SKM-1 treated with dmso at 0.1 percent for 144 hours (cell line): ENCODE measurements at regions not wholly inside any gene's neighbourhood (a gene's known extent, or its start where the extent isn't known, plus 50 kb on each side); places are given as distances from the start of the nearest gene placed in this dataset.
"Not testable (repeated sequence)": the region's sequence is repeated elsewhere in the genome, so short reads cannot be mapped to it uniquely, and the experiment has no call there.

Experiments used
- DNase-seq: peaks from one replicate; lab custom pipeline; 2025; ENCODE audit not compliant: unreplicated experiment; lab: John Stamatoyannopoulos, UW

GRCh38 chr2:63692002-63692606 lies 103.3 kb downstream of the MDH1 start:
- peak; percentile 24 for DNase-seq

- DNase-seq = no peak
These were observed 106.8 kb downstream of the MDH1 start for GRCh38 chr2:63695583-63695982.

DNA sequence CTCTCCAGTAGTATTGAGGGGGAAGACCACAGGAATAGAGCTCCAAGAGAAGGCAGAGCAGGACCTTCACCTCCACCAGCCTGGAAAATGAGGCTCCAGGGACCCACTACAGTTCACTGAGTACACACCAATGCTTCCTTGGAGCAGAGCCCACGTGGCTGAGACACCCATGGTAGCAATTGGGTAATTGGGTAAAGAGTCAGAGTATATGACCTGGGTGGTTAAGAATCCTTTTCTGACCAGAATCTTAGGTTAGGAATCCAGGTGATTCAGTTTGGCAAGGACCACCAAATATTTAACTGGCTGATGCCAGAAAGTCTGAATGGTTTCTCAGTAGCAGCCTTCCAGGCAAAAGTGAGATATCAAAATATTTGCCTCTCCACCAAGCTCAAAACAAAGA lies 107.7 kb downstream of the MDH1 start:
- no peak for DNase-seq

DNA sequence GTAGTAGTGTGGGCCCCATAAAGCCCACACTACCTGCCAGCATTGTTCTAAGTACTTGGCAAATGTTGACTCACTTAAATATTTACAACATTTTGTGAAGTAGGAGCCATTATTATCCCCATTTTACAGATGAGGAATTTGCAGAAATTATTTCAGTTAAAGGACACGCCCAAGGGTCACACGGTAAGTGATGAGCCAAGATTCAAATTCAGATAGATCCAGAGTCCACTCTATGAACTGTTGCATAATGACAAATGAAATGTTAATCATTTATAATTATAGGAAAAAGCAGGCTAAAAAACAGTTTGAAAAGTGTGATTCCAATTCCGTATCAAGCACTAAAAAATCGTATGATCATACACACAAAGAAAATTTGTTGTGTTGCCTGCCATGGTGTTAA lies 108.4 kb downstream of the MDH1 start:
- no peak for DNase-seq

GRCh38 chr2:63698786-63699548 lies 110.2 kb downstream of the MDH1 start:
- peak; percentile 24 for DNase-seq

DNA sequence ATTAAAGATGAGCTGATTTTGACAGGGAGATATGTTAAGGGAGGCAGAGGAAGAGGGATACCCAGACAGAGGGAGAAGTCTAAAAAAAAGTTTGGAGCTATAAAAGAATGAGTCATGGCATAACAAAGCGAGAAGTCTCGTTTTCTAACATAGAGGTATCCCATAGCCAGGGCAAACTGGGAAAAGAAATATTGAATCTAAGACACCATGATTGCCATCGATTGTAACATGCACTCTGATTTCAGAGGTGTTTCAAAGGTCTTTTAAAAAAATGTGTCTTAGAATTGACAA lies 110.7 kb downstream of the MDH1 start:
- no peak for DNase-seq

GRCh38 chr2:63700271-63700670 lies 111.5 kb downstream of the MDH1 start:
- no peak for DNase-seq

- DNase-seq = no peak
These were observed 112.6 kb downstream of the MDH1 start for GRCh38 chr2:63701406-63701805.

DNA sequence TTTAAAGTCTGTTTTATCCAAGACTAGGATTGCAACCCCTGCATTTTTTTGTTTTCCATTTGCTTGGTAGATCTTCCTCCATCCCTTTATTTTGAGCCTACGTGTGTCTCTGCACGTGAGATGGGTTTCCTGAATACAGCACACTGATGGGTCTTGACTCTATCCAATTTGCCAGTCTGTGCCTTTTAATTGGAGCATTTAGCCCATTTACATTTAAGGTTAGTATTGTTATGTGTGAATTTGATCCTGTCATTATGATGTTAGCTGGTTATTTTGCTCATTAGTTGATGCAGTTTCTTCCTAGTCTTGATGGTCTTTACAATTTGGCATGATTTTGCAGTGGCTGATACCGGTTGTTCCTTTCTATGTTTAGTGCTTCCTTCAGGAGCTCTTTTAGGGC lies 117.3 kb downstream of the MDH1 start:
- DNase-seq = not testable (repeated sequence)

DNA sequence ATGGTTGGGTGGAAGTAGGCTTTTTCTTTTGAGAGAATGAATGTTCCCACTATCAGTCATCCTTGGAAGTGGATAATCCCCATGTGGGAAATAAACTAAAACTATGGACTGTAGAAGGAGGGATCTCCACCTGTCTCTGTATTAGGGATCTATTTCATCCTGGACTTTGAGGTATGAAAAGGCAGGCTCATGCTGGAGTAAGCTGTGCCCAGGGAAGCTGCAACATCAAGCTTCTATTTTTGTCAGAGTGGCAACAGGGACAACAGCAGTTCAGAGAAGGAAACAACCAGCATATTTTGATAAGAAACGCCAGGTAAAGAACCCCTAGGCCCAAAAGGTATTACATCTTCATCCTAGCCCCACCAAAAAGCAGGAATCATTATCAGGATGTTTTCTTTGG lies 122.0 kb downstream of the MDH1 start:
- no peak for DNase-seq

GRCh38 chr2:63712748-63713147 lies 124.0 kb downstream of the MDH1 start:
- no peak for DNase-seq

- DNase-seq = no peak
These were observed 125.5 kb upstream of the UGP2 start for GRCh38 chr2:63716146-63716545.

- no peak for DNase-seq
These were observed 122.6 kb upstream of the UGP2 start for GRCh38 chr2:63719052-63719451.

DNA sequence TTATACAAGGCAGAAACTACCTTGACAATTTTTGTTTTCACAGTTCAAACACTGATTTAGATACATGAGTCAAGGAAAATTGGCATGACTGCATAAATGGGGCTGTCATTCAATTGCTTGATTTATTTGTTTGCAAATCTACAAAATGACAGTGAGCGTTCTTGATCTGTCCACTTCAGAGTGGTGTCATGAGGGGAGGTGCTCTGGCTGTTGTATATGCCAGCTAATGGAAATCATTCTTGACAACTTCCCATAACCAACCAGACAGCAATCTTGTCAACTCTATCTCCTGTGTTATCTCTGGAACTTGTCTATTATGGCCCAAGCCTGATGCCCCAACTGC lies 120.6 kb upstream of the UGP2 start:
- DNase-seq = no peak

GRCh38 chr2:63722284-63722683 lies 119.4 kb upstream of the UGP2 start:
- DNase-seq = not testable (repeated sequence)

- DNase-seq = no peak
These were observed 118.0 kb upstream of the UGP2 start for GRCh38 chr2:63723709-63724108.

GRCh38 chr2:63725212-63725611 lies 116.5 kb upstream of the UGP2 start:
- not testable (repeated sequence) for DNase-seq

DNA sequence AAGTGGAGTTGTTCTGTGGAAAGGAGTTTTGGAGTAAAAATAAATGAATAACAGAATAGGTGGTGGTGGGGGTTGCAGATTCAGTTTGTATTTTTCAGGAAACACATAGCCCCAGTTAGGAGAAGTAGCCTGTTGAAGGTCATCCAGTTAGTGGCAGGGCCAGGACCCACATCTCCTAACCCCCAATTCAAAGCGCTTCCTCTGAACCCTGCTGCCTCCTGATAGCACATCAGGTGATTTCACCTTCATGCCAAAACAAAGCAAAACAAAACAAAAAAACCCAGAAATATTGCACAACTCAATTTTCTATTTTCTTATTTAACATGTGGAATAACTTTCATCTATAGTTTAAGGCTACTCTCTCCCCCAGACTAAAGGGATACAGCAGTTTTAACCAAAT lies 112.3 kb upstream of the UGP2 start:
- no peak for DNase-seq

GRCh38 chr2:63729831-63730230 lies 111.9 kb upstream of the UGP2 start:
- DNase-seq = no peak

- DNase-seq = no peak
These were observed 107.2 kb upstream of the UGP2 start for GRCh38 chr2:63734510-63734909.

DNA sequence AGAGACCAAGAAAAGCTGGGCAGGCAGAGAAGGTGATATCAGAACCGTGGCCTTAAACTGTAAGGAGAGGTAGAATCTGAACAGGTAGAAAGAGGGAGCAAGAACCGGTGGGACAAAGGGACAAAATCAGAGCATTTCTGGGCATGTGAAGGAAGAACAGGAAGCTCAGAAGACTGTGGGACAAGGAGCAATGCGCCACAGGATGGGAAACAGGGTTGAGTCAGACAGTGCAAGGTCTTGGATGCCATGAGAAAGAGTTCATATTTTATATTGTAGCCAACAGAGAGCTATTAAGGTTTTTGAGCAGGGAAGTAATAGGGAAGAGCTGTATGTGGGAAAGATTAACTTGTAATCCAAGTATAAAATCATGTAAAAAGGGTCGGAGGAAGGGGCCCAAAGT lies 106.4 kb upstream of the UGP2 start:
- DNase-seq = no peak

GRCh38 chr2:63735931-63736330 lies 105.8 kb upstream of the UGP2 start:
- DNase-seq = no peak

DNA sequence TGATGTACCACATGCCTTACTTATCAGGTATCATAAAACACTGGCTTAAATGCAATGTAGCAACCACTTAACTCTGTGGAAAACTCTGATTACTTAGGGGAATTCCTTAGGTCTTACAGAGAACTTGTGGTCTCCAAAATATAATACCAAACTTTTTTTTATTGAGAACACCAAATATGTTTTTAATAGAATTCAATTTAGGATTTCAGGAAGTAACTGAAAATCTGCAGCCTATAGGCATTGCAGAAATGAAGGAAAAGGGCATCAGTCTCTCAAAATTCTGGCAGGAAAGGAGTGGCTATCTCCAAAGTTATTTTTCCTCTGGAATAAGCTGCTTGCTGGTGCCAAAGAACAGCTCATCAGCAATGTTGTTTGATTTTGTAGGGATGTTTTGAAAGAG lies 105.3 kb upstream of the UGP2 start:
- DNase-seq = no peak
